ENCODE measurements at regions not wholly inside any gene's neighbourhood (a gene's known extent, or its start where the extent isn't known, plus 50 kb on each side); places are given as distances from the start of the nearest gene placed in this dataset.

DNA sequence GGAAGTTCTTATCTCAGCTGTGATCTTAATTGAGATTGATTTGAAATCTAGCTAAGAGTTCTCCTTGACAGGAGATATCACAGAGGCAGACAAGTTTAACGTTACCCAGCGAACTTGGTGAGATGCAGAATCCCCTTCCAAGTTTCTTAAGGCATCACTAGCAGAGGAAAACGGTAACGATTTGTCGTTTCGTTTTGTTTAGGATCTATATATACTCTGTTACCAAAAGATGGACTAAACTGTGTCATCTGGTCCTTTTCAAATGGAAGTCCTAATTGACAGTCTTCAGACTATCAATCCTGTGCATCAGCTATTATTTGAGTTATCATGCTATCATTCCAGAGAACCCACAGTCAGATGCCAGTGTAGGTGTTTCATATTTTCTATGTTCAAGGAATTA is 316.7 kb upstream of the SORCS1 start:
- DNase-seq (ENCODE audit: low read depth, low spot score) = no peak

DNA sequence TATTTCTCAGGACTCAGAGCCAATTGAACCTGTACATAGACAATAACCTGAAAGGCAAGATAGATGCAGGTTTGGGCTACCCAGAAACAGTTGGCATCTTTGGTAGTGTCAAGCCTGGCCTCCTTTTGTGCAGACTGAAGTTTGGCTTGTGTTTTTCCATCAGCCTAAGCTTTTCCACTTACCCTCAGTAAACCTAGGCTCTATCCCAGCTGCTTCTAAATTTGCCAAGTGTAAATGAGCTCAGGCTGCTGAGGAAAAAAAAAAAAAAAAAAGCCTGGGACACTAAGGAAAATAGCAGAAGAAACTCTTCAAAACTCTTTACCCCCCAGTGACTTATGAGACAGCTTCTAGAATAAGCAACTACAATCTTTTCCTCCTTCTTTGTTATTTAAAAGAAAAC is 316.3 kb upstream of the SORCS1 start:
- DNase-seq (ENCODE audit: low read depth, low spot score) = no peak

DNA sequence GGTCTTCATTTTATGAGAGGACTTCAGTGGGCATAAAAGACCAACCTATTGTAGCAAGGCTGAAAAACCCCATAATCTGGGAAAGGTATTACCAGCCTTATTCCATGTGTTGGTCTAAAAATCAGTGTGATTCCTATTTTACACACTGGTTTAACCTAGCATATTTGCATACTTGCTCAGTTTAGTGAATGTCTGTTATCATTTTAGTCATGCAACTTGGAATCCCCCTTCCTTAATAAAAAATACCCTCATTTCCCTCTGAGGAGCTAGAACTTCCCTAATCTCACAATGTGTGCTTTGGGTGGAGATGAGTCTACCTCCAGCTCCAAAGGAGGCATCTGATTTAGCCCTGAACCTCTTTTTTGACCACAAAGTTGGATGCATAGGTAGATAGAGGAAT is 312.8 kb upstream of the SORCS1 start:
- no peak for DNase-seq (ENCODE audit: low read depth, low spot score)

DNA sequence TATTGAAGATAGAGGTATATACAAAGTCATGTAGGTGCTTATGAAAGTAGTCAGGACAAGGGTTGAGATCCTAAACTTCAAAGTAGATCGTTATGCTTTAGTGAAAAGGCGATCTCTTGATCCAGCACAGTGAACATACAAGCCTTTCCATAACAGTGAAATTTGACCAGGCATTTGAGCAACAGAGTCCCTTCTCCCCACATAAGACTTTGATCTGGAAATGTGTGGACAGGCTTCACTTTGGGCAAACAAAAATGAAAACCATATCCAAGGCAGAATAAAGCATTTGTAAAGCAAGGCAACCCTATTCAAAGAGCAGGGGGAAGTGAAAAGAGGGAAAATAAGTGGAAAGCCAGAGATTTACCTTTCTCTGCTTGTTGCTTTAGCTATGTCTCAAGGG is 311.9 kb upstream of the SORCS1 start:
- no peak for DNase-seq (ENCODE audit: low read depth, low spot score)

DNA sequence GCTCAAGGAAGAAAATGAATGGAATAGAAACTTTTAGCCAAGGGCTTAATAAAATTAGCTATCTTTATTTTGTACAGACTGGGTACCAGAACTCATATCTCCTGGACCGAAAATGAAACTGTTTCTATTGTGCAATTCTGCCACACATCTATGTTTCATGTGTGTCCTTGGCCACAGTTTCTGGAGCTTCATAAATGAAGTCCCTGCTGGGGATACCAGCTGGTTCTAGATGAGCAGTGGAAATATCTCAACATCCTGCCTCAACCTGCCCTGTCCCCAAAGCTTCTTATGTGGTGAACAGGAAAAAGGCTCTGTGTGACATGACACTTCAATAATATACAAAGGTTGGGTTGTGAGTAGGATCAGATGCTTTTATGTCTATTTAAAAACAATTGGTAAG is 310.1 kb upstream of the SORCS1 start:
- DNase-seq (ENCODE audit: low read depth, low spot score) = no peak

DNA sequence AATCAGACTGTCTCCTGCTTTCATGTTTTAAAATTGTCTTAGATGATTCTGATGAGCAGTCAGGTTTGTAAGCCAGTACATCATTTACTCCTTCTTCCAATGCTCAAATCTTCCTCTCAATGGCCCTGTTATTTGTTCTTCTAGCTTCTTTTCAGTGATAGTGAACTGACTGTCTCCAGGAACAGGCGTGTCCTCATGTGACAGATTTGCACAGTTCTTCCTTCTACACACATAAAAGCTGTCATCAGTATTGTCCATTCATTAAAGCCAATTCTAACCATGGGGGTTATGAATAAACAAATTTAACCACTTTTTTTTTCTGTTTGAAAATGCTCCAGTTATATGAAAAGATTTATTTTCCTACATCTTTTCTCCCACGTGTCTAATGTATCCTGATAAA is 308.7 kb upstream of the SORCS1 start:
- DNase-seq (ENCODE audit: low read depth, low spot score) = no peak

DNA sequence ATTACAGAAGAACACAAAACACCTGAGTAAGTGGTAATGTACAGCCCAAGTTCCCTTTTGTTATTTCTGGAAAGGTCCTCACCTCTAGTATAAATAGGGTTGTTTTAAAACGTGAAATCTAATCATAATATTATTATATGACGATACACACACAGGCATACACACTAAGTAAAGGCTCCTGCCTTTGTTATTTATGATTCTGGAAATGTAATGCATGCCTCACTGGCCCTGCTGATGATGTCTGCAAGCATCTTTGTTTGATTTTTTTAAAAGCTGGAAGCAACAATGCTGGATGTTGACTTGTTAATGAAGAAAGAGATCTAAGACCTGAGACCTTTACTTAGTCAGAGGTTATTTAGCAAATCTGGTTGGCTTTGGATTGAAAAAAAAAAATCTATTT is 307.4 kb upstream of the SORCS1 start:
- no peak for DNase-seq (ENCODE audit: low read depth, low spot score)

DNA sequence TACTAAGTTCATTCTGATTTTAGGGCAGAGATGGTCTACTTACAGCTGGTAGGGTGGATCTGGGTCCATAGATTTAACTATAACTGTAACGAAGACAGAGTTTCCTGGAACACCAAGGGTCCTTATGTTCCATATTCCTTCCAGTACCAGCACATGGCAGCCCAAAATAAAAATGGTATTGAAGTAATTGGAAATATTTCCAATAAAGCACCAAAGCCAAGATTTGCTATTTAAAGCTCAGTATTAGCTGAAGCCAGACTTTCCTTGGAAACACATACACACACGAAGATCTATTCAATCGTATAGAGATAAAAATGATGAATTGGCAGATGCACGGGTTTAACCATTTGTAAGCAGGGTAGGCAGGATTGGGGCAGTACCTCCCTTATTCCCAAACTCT is 289.1 kb upstream of the SORCS1 start:
- DNase-seq (ENCODE audit: low read depth, low spot score) = no peak

DNA sequence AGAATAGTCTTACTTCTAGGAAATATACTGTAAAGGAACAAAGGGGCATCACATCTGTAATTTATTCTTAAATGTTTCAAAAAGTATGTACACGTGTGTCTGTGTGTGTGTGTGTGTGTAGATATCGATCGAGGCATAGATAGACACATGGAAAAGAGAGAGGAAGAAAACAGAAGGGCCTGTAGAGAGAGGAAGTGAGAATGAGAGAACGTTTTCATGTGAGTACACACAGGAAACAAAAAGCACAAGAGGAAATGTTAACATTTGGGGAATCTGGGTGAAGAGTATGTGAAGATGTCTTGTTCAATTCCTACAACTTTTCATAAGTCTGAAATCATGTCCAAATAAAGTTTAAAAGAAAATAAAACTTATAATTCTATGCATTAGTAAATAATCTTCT is 286.5 kb upstream of the SORCS1 start:
- no peak for DNase-seq (ENCODE audit: low read depth, low spot score)

DNA sequence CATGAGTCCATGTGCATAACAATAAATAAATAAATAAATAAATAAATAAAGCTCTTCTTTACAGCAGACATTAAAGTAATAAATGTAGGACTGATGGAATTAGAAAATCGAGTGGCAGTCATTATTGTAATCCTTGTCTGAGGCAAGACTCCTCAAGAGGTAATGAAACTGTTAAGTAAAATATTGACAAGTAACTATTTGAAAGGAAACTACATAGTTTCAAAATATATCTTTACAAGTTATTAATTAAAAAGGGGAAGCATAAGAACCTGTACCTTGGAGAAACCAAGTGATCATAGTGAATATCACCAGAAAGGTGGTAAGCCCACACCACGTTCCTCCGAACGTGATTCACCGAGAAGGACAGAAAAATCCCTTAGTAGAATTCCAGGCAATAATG is 285.6 kb upstream of the SORCS1 start:
- no peak for DNase-seq (ENCODE audit: low read depth, low spot score)

DNA sequence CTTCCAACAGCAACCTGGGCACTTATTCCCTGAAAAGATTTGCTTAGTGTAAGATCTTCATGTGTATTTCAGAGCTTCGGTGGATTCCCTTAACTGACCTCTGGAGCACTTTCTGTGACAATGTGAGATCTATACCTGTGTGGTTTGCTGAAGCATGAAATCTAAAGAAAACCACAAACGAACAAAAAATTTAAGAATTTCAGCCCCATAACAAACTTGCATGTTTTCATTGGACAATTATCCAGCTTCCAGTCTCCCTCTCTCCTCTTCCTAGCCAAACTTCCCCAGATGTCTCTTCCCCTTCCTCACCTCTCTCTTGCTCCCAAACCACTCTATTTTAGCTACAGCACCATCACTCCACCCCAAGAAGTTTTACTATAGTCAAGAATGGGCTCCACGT is 279.9 kb upstream of the SORCS1 start:
- no peak for DNase-seq (ENCODE audit: low read depth, low spot score)

DNA sequence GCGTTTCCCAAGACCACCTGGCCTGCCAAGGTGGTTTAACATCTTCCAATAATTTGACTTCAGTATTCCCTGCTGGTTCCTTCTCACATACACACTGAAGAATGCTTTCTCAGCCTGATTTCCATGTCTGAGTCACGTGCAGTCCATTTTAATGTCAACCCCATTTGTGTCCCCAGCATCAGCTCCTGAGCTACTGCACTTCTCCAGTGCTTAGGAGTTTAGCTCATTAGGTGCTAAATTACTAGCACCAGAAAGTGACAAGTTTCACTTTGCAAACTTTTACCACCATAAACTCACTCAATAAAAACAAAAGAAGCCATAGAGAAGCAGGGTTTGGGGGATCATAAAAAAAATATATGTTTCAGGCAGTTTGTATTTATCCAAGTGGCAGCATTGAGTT is 279.3 kb upstream of the SORCS1 start:
- no peak for DNase-seq (ENCODE audit: low read depth, low spot score)

DNA sequence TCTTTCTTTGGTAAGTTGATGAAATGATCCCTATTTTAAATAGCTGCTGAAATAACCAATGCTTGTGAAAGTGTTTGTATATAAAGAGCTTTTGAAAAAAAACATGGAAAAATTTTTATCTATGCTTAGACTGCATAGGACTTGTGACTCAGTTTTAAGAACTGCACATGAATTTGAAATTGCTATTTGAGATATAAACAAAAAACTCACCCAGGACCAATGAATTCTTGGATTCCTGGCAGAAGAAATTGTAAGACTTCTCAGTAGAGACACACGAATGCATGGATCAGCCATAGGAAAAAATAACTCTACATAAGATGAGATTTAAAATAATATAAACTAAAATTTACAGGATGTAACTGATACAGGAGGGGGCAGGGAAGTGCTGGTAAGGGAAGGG is 278.8 kb upstream of the SORCS1 start:
- DNase-seq (ENCODE audit: low read depth, low spot score) = no peak

DNA sequence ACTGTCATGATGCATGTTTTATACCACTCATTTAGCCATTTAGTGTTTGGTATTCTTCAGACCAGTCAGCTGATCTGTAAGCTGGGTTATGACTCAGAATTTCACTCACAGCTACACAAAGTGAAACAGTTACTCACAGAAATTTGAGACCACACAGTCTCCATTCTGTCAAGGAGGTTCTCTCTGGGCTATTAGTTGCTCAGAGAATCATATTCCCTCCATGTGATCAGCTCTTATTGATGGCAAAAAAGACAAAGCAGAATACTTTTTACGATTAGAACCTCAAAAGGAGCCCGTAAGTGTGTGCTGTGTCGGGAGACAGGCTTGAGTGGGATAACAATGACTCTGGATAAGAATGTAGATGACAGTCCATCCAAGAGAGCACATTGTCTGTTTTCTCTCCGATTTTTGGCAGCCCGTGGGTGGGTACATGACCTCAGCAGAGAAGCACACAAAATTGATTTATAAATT is 277.6 kb upstream of the SORCS1 start:
- DNase-seq (ENCODE audit: low read depth, low spot score) = no peak

DNA sequence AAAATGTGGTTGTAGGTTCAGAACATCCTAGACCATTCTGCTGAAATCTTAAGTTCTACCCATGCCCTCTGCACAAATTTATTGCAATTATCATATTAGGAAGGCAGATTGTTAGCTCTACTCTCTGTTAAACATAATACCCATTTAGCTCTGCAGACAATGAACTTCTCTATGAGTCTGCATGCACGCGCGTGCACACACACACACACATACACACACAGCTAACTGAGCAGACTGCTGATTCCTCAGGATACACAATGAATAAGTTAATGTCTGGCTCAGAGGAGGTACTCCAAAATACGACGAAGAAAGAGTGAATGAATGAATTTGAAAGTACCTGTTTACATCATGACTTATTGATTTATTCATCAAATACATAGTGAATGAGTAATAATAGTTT is 276.2 kb upstream of the SORCS1 start:
- no peak for DNase-seq (ENCODE audit: low read depth, low spot score)

DNA sequence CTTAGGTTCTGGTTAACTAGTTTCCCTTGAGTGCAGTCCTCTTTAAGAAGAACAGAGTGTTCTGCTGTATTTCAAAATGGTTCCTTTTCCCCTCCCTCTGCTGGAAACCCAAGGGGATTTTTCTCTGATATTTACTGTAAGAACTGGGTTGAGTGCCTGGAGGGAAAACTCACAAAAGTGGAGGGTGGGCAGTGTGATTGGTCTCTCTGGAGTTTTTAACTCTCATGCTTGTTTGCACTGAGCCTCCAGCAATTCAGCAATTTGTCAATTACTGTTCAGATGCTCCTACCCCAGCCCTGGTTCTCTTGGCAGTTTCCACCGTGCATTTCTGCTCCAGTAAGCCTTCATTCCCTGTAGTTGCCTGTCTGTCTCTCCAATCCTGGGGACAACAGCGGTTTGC is 273.4 kb upstream of the SORCS1 start:
- no peak for DNase-seq (ENCODE audit: low read depth, low spot score)

DNA sequence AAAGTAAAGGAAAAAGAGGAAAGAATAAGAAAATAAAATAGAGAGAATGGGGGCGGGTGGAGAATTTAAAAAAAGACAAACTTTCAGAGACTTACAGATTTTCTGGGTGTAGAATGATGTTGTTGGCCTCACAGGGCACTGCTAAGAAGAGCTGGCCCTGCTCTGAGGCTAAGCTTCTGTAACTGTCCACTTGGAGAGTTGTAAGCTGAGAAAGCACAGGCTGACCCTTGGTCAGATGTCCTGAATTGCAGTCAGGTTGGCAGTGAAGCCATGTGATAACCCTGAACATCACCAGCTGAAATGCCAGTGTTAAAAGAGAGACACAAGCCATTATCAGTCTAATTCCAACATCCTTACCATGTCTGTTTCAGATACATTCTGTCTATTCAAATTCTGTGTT is 272.1 kb upstream of the SORCS1 start:
- DNase-seq (ENCODE audit: low read depth, low spot score) = no peak

DNA sequence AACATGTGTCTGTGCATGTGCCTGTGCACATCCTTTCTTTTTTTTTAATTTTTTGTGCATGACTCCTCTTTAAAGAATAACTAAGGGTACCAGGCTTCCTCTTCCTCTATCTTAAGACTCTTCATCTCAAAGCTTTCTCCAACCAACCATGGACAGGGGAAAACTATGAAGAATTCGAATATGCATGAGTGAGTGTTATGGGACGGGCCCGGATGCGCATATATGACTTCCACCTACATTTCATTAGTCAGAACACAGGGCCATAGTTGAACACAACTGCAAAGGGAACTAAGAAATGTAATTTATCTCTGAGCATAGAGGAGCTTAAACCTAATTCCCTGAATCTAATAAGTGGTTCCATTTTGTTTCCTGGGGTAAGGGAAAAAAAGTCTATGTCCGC is 270.3 kb upstream of the SORCS1 start:
- DNase-seq (ENCODE audit: low read depth, low spot score) = no peak

DNA sequence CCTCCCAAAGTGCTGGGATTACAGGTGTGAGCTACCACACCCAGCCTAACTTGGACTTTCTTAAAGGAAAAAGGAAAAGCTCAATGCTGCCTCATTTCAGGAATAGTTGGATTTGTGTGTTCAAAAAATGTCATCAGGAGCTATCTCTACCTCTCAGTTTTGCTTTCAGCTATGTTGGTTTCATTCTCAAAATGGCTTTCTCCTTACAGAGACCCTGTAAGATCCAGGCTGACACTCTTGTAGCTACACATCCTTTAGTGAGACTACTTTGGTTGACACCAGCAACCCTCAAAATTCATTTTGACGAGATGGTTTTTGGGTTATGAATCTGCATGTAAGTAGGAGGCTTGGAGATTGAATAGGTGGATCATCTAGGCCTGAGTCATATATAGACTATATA is 269.7 kb upstream of the SORCS1 start:
- DNase-seq (ENCODE audit: low read depth, low spot score) = no peak

DNA sequence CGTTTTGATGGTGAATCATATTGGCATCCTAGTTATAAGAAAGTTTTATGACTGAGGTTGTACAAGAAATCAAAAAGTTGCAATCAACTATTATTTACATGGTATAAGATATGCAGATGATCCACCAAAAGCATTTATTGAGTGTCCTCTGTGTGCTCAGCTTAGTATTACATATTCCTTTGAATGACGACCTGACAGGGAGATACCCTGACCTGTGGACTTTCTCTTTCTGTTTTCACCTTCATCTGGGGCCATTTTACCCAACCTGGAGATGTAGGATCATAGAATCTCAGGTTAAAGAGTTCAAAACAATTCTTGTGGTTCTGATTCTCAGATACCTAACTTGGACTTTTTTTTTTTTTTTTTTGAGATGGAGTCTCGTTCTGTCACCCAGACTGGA is 269.1 kb upstream of the SORCS1 start:
- no peak for DNase-seq (ENCODE audit: low read depth, low spot score)

DNA sequence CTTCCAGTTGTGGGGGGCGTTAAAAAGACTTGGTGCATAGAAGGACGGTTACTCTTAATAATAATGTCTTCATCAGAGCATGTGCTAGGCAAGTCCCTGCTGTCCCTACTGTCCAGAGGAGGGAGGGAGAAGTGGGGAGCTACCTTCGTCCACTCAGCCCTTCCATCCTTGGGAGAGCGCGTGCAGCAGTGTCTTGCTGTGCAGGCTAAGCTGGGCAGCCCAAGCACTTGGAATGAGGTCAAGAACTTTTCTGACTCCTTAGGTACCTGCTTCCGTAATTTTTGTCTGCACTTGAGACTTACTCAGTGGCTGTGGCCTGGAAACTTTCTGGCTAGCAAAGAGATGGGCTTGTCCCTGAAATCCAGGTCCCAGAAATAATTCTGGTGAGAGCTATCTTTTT is 265.9 kb upstream of the SORCS1 start:
- DNase-seq (ENCODE audit: low read depth, low spot score) = no peak

DNA sequence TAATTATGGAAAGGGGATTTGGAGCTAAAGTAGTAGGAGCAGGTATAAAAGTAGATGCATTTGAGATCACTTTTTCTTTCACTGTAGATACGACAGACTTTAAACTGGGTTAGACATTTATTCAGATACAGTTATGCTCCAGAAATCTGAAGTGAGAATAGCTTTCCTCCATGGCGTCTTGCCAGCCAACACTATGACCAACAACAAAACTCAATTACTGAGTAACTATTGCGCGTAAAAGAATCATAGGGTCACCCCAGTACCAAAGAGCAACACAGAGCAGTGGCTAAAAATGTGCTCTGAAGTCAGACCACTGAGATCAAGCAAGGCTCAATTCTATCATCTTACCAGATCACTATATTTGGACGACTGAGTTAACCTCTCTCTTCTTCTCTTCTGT is 262.5 kb upstream of the SORCS1 start:
- no peak for DNase-seq (ENCODE audit: low read depth, low spot score)

DNA sequence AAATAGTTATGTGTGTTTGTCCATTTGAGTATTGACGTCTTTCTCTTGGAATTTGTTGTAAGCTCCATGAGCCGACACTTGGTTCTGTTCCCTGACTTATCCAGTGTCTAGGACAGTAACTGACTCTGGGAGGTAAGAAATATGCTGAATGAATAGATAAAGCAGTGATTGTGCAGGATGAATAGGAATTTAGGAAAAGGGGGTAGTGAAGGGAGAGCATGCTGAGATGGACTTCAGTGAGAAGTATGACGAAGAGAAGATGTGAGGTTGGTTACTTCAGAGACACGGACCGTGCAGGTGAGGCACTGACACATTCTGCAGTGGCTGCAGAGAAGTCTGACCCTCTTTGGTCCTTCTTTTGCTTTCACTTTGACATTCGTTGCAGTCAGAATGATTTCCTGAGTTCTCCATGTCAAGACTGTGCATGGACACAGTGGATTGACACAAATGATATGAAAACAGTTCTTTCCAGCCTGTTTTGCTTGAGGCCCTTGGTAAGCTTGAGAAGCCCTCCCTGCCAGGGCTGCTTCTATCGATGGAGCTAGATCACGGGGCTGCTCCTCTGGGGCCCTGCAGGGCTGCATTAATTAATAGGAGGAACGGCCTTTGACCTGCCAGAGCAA is 261.5 kb upstream of the SORCS1 start:
- no peak for DNase-seq (ENCODE audit: low read depth, low spot score)

DNA sequence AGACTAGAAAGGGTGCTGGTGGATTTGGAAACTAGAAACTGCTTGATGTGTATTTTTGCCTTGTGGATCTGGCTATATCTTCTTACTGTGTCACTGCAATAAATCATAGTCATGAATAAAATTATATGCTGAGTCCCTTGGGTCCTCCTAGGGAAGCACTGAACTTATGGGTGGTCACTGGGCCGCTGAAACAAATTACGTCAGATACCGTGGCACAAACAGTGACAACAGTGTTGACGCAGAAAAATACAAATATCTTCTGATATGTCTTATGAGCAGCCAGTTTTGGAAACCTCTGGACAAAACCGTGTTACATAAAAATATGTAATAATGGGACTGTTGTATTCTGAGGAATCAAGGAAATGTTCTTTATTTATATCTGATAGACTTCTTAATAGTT is 260.1 kb upstream of the SORCS1 start:
- no peak for DNase-seq (ENCODE audit: low read depth, low spot score)

Measured in iPS DF 19.7 (cell line).